ENCODE measurements at regions not wholly inside any gene's neighbourhood (a gene's known extent, or its start where the extent isn't known, plus 50 kb on each side); places are given as distances from the start of the nearest gene placed in this dataset.

GRCh38 chr2:18792684-18793083 is 203.3 kb upstream of the NT5C1B start:
- TF ChIP-seq EP300 (IDR thresholded peaks at IDR 0.05) = no peak
- no peak for TF ChIP-seq POLR2AphosphoS5 (IDR thresholded peaks at IDR 0.05)

Data from upper lobe of left lung (tissue), 4 donors.